ENCODE measurements at regions not wholly inside any gene's neighbourhood (a gene's known extent, or its start where the extent isn't known, plus 50 kb on each side); places are given as distances from the start of the nearest gene placed in this dataset.

GRCh38 chr6:138598562-138599173, 99.4 kb upstream of the NHSL1 start (continued):
- TF ChIP-seq ZNF556 (CRISPR knock-in tag; IDR thresholded peaks at IDR 0.05; ENCODE audit: borderline replicate concordance) (0 out of 2 replicates have a peak, but pooled peaks have one; percentile 27), STAT6 (CRISPR knock-in tag; IDR thresholded peaks at IDR 0.05; ENCODE audit: borderline replicate concordance) (0 out of 2 replicates have a peak, but pooled peaks have one; percentile 32), TIGD3 (CRISPR knock-in tag; IDR thresholded peaks at IDR 0.05; ENCODE audit: borderline replicate concordance) (no peak), LCORL (IDR thresholded peaks at IDR 0.05) (no peak), LCORL (CRISPR knock-in tag; IDR thresholded peaks at IDR 0.05) (0 out of 2 replicates have a peak, but pooled peaks have one; percentile 14), RXRB (CRISPR knock-in tag; IDR thresholded peaks at IDR 0.05; ENCODE audit: borderline replicate concordance) (peak; percentile 33), ZSCAN29 (CRISPR knock-in tag; conservative IDR thresholded peaks at IDR 0.05) (no peak), NFYC (CRISPR knock-in tag; IDR thresholded peaks at IDR 0.05) (no peak), SOX13 (IDR thresholded peaks at IDR 0.05) (no peak), SOX13 (CRISPR knock-in tag; conservative IDR thresholded peaks at IDR 0.05 in 1 of 2, IDR thresholded peaks at IDR 0.05 in 1 of 2) (peak in 1 of 2 experiments; percentile 35; a peak in 1 of 4 replicates), ZSCAN5A (CRISPR knock-in tag; IDR thresholded peaks at IDR 0.05; ENCODE audit: borderline replicate concordance) (no peak), ZNF839 (CRISPR knock-in tag; IDR thresholded peaks at IDR 0.05; ENCODE audit: borderline replicate concordance) (no peak), AKNA (CRISPR knock-in tag; IDR thresholded peaks at IDR 0.05; ENCODE audit: borderline replicate concordance) (no peak), HNF4G (IDR thresholded peaks at IDR 0.05; ENCODE audit: borderline replicate concordance, low read depth, low read length) (peak; percentile 43; the same call in 1 of the 2 replicates), HNF4G (CRISPR knock-in tag; IDR thresholded peaks at IDR 0.05; ENCODE audit: borderline replicate concordance, low read depth) (no peak), RARA (CRISPR knock-in tag; IDR thresholded peaks at IDR 0.05) (peak; percentile 66; the same call in 1 of the 2 replicates)
